ENCODE measurements at regions not wholly inside any gene's neighbourhood (a gene's known extent, or its start where the extent isn't known, plus 50 kb on each side); places are given as distances from the start of the nearest gene placed in this dataset.

GRCh38 chr12:78756936-78757335 lies 107.6 kb upstream of the SYT1 start:
- H3K27me3 ChIP-seq = no peaks in the 10 kb centered on the region
- no peaks in the 10 kb centered on the region for H3K4me1 ChIP-seq
- peaks cover 0 to 4% (median 0%) of the 10 kb centered on the region in 4 donors for H3K9me3 ChIP-seq
- no peak for TF ChIP-seq POLR2A (IDR thresholded peaks at IDR 0.05)
- TF ChIP-seq CTCF (IDR thresholded peaks at IDR 0.05) = no peak
- H3K4me3 ChIP-seq = no peak overlapping the region
- no peaks in the 10 kb centered on the region for H3K36me3 ChIP-seq
- DNase-seq = no peak
- H3K27ac ChIP-seq = no peak overlapping the region

GRCh38 chr12:78759367-78759766 lies 105.2 kb upstream of the SYT1 start:
- H3K27me3 ChIP-seq = no peaks in the 10 kb centered on the region
- H3K4me3 ChIP-seq = no peak overlapping the region
- DNase-seq = no peak
- no peak for TF ChIP-seq POLR2A (IDR thresholded peaks at IDR 0.05)
- TF ChIP-seq CTCF (IDR thresholded peaks at IDR 0.05) = no peak
- H3K4me1 ChIP-seq = no peaks in the 10 kb centered on the region
- H3K36me3 ChIP-seq = no peaks in the 10 kb centered on the region
- H3K27ac ChIP-seq = no peak overlapping the region
- H3K9me3 ChIP-seq = peaks cover 0 to 4% (median 0%) of the 10 kb centered on the region in 4 donors

GRCh38 chr12:78760906-78761305 lies 103.7 kb upstream of the SYT1 start:
- Histone ChIP-seq H3K27ac (no peak overlapping the region), H3K4me3 (no peak overlapping the region), H3K36me3 (no peaks in the 10 kb centered on the region), H3K4me1 (no peaks in the 10 kb centered on the region), H3K9me3 (peaks cover 0 to 4% (median 0%) of the 10 kb centered on the region in 4 donors), H3K27me3 (no peaks in the 10 kb centered on the region)
- TF ChIP-seq POLR2A (IDR thresholded peaks at IDR 0.05) = no peak
- no peak for TF ChIP-seq CTCF (IDR thresholded peaks at IDR 0.05)
- no peak for DNase-seq

- no peak overlapping the region for H3K27ac ChIP-seq
Measured at GRCh38 chr12:78764913-78765312, 99.7 kb upstream of the SYT1 start.

GRCh38 chr12:78767264-78767981 lies 97.2 kb upstream of the SYT1 start:
- no peak for TF ChIP-seq CTCF (IDR thresholded peaks at IDR 0.05)
- no peak for TF ChIP-seq POLR2A (IDR thresholded peaks at IDR 0.05)
- Histone ChIP-seq H3K27me3 (no peaks in the 10 kb centered on the region), H3K4me3 (no peak overlapping the region), H3K27ac (no peak overlapping the region), H3K36me3 (no peaks in the 10 kb centered on the region), H3K9me3 (no peaks in the 10 kb centered on the region), H3K4me1 (no peaks in the 10 kb centered on the region)
- no peak for DNase-seq

More at GRCh38 chr12:78764913-78765312, 99.7 kb upstream of the SYT1 start:
- Histone ChIP-seq H3K27me3 (no peaks in the 10 kb centered on the region), H3K9me3 (no peaks in the 10 kb centered on the region), H3K4me3 (no peak overlapping the region), H3K36me3 (no peaks in the 10 kb centered on the region), H3K4me1 (no peaks in the 10 kb centered on the region)
- TF ChIP-seq CTCF (IDR thresholded peaks at IDR 0.05) (no peak), POLR2A (IDR thresholded peaks at IDR 0.05) (no peak)
- no peak for DNase-seq
